HepG2 (cell line): ENCODE measurements at regions not wholly inside any gene's neighbourhood (a gene's known extent, or its start where the extent isn't known, plus 50 kb on each side); places are given as distances from the start of the nearest gene placed in this dataset.

Experiments used
- ATAC-seq: fragments of 200-7000 bp; cut with Tn5 transposase; 3 replicates; pipeline ENCODE4 v1.9.1; 2020; ENCODE audit warnings: mild to moderate bottlenecking, moderate library complexity
- BruUV-seq: library from RNA; stranded (reverse); fragments of 400-500 nt; replicated peaks from 2 replicates; lab custom pipeline; 2021; lab: Mats Ljungman, UMichigan
- CTCF ChIA-PET: fragments of 300-600 bp; formaldehyde crosslinking; extraction: SDS; loops from one replicate; lab custom pipeline; 2021; ENCODE audit warnings: low total read pairs, inconsistent platforms, low intra/inter-chr PET ratio; lab: Yijun Ruan, JAX
- POLR2A ChIA-PET: fragments of 350-600 bp; sonication (Branson Sonifier 250); formaldehyde crosslinking; loops from one replicate; lab custom pipeline; 2020; ENCODE audit warnings: antibody characterized with exemption, inconsistent platforms; lab: Yijun Ruan, JAX
- DNase-seq: peaks from one replicate; pipeline ENCODE4 v3.0.0-alpha.2; 2015; ENCODE audit warnings: low spot score
- FAIRE-seq: peaks from 3 replicates; lab custom pipeline; 2011; peaks lifted over from hg19 to GRCh38; lab: Jason Lieb, UNC
- H2AFZ ChIP-seq: one replicate; pipeline ENCODE4 v1.6.1; 2011; ENCODE audit warnings: low read length, inconsistent platforms
- H3K27ac ChIP-seq: fragments of 300-600 bp; 3 replicates; pipeline ENCODE4 v1.8.0; 2011; ENCODE audit warnings: mixed run types, mild to moderate bottlenecking, mixed read lengths, low read length, inconsistent platforms; ENCODE audit not compliant: insufficient read depth; ENCODE audit errors: extremely low read length
- H3K27me3 ChIP-seq, 2 experiments: fragments of 200-600 bp in 1 of 2; 2 replicates in 1 of 2; 3 replicates in 1 of 2; pipeline versions ENCODE4 v1.6.0 to v1.8.0; 2011; ENCODE audit warnings: low read length in 2 of 2, mild to moderate bottlenecking in 2 of 2, moderate library complexity in 2 of 2, inconsistent platforms in 1 of 2; ENCODE audit not compliant: insufficient read depth in 2 of 2, control insufficient read depth in 1 of 2
- H3K36me3 ChIP-seq, 2 experiments: fragments of 200-600 bp in 1 of 2; replicated peaks in 1 of 2; 2 replicates in 1 of 2; 3 replicates in 1 of 2; pipeline versions ENCODE4 v1.5.1 to v1.8.0; 2011; ENCODE audit warnings: low read length in 2 of 2, inconsistent platforms in 1 of 2; ENCODE audit not compliant: insufficient read depth in 2 of 2, control insufficient read depth in 1 of 2
- H3K4me1 ChIP-seq: 2 replicates; pipeline ENCODE4 v1.5.1; 2012; ENCODE audit warnings: low read length, inconsistent platforms; ENCODE audit not compliant: insufficient read depth
- H3K4me2 ChIP-seq: 2 replicates; pipeline ENCODE4 v1.6.0; 2011; ENCODE audit warnings: low read depth, low read length, inconsistent platforms
- H3K4me3 ChIP-seq, 3 experiments: fragments of 200-600 bp in 1 of 3; sonication (generic), shearing (Covaris generic) in 1 of 3; replicated peaks in 1 of 3; 2 replicates each; pipeline ENCODE4 v1.5.1; 2011 to 2016; ENCODE audit warnings: low read length in 3 of 3, inconsistent platforms in 2 of 3, low read depth in 2 of 3, mild to moderate bottlenecking in 2 of 3, control low read depth in 1 of 3, mixed read lengths in 1 of 3; ENCODE audit not compliant: insufficient read depth in 1 of 3
- H3K79me2 ChIP-seq: one replicate; pipeline ENCODE4 v1.6.1; 2011; ENCODE audit warnings: low read length, inconsistent platforms; ENCODE audit not compliant: insufficient read depth
- H3K9ac ChIP-seq: 2 replicates; pipeline ENCODE4 v1.6.0; 2011; ENCODE audit warnings: mild to moderate bottlenecking, low read depth, low read length, inconsistent platforms; ENCODE audit not compliant: insufficient read depth
- H3K9me3 ChIP-seq: 2 replicates; pipeline ENCODE4 v1.5.1; 2012; ENCODE audit warnings: mild to moderate bottlenecking, low read length
- H4K20me1 ChIP-seq: 2 replicates; pipeline ENCODE4 v1.6.0; 2011; ENCODE audit warnings: inconsistent platforms, mild to moderate bottlenecking, low read length, moderate library complexity; ENCODE audit not compliant: insufficient read depth
- KLF6 ChIP-seq: IDR thresholded peaks from 2 replicates; pipeline ENCODE4 v1.8.0; 2016; ENCODE audit warnings: missing biosample characterization, missing genetic modification reagents
- PCBP2 ChIP-seq: fragments of 200-400 bp; formaldehyde crosslinking; optimal IDR thresholded peaks from 2 replicates; pipeline ENCODE3; 2018; ENCODE audit warnings: low read length, low read depth; ENCODE audit not compliant: poor library complexity, severe bottlenecking
- UBTF ChIP-seq: sonication (generic); formaldehyde crosslinking; IDR thresholded peaks from 2 replicates; pipeline ENCODE4 v1.4.0; 2020; ENCODE audit warnings: mild to moderate bottlenecking, missing genetic modification reagents
- ZNF552 ChIP-seq: sonication (generic); formaldehyde crosslinking; IDR thresholded peaks from 2 replicates; pipeline ENCODE4 v1.9.0; 2022; ENCODE audit warnings: missing genetic modification reagents, mild to moderate bottlenecking, borderline replicate concordance
- ZNF564 ChIP-seq: sonication (generic); formaldehyde crosslinking; IDR thresholded peaks from 2 replicates; pipeline ENCODE4 v1.8.1; 2023; ENCODE audit warnings: mild to moderate bottlenecking, missing genetic modification reagents
- ZNF644 ChIP-seq: IDR thresholded peaks from 2 replicates; pipeline ENCODE4 v1.6.1; 2016; ENCODE audit warnings: low read depth
- ZNF674 ChIP-seq: sonication (generic); formaldehyde crosslinking; IDR thresholded peaks from 2 replicates; pipeline ENCODE4 v1.5.0; 2020; ENCODE audit warnings: low read depth, mild to moderate bottlenecking, missing genetic modification reagents
- ZNF788 ChIP-seq: sonication (generic); formaldehyde crosslinking; IDR thresholded peaks from 2 replicates; pipeline ENCODE4 v1.5.0; 2020; ENCODE audit warnings: mild to moderate bottlenecking, missing genetic modification reagents, borderline replicate concordance
- ZNF83 ChIP-seq: sonication (generic); formaldehyde crosslinking; IDR thresholded peaks from 2 replicates; pipeline ENCODE4 v1.4.0; 2020; ENCODE audit warnings: missing genetic modification reagents, mild to moderate bottlenecking, borderline replicate concordance
- in situ Hi-C: cut with HindIII; loops from 2 replicates; pipeline ENCODE4 v1.10.0; 2017; ENCODE audit warnings: low pct_unique_long_range_greater_than_20kb; ENCODE audit not compliant: extremely low pct_ligation_motif_present
- intact Hi-C: fragments of 100-400 bp; cut with micrococcal nuclease; formaldehyde crosslinking; loops from one replicate; pipeline ENCODE4 v1.10.0; 2022; ENCODE audit not compliant: unreplicated experiment

- TF ChIP-seq ZNF644 (no peak), ZNF564 (no peak), UBTF (CRISPR knock-in tag) (no peak), ZNF788 (CRISPR knock-in tag) (no peak), ZNF83 (CRISPR knock-in tag) (no peak), KLF6 (CRISPR knock-in tag) (no peak), PCBP2 (no peak), ZNF552 (no peak)
- TF ChIP-seq, all 625 proteins: peak for 0
These were observed 309.4 kb downstream of the BTG1 start (continued) for GRCh38 chr12:91836264-91836663.

GRCh38 chr12:91835693-91836092 lies 310.0 kb downstream of the BTG1 start:
- Histone ChIP-seq H3K27ac (no peak overlapping the region), H3K9me3 (no peaks in the 10 kb centered on the region), H3K4me1 (no peaks in the 10 kb centered on the region), H3K9ac (no peak overlapping the region), H3K4me2 (no peak overlapping the region), H3K4me3 (no peak overlapping the region), H3K36me3 (no peaks in the 10 kb centered on the region), H3K27me3 (no peaks in the 10 kb centered on the region), H4K20me1 (no peaks in the 10 kb centered on the region), H2AFZ (no peak overlapping the region), H3K79me2 (no peaks in the 10 kb centered on the region)
- no TSS peak for BruUV-seq
- intact Hi-C loops (no loop called here), in situ Hi-C loops (no loop called here)
- DNase-seq (no peak), ATAC-seq (no peak), FAIRE-seq (no peak)
- ChIA-PET CTCF (no interaction called here), POLR2A (no interaction called here)
- TF ChIP-seq ZNF674 (CRISPR knock-in tag) = no peak
